Heart right ventricle (tissue), 16 donors: ENCODE measurements at regions not wholly inside any gene's neighbourhood (a gene's known extent, or its start where the extent isn't known, plus 50 kb on each side); places are given as distances from the start of the nearest gene placed in this dataset.

Experiments
- ATAC-seq, 8 donors: fragments of 200-7000 bp; cut with Tn5 transposase; one replicate each; pipeline ENCODE4 v1.9.1; 2020; ENCODE audit warnings: mild to moderate bottlenecking in 8 of 8, moderate library complexity in 8 of 8, moderate number of reproducible peaks in 1 of 8
- DNase-seq, 2 donors: peaks; one replicate each; pipeline ENCODE4 v3.0.0-alpha.2; 2020
- H3K27ac ChIP-seq, 10 donors: fragments of 200-600 bp; sonication (generic) in 2 of 10; one replicate each; pipeline versions ENCODE4 v1.5.0 to v1.8.0; 2020 to 2022; ENCODE audit warnings: mild to moderate bottlenecking in 3 of 10
- H3K27me3 ChIP-seq, 7 donors: fragments of 200-600 bp; one replicate each; pipeline ENCODE4 v1.8.0; 2021 to 2022; ENCODE audit warnings: mild to moderate bottlenecking in 2 of 7
- H3K36me3 ChIP-seq, 9 donors: fragments of 200-600 bp; sonication (generic) in 1 of 9; one replicate each; pipeline versions ENCODE4 v1.5.0 to v1.8.0; 2020 to 2022; ENCODE audit warnings: mild to moderate bottlenecking in 2 of 9
- H3K4me1 ChIP-seq, 9 donors: fragments of 200-600 bp; sonication (generic) in 1 of 9; one replicate each; pipeline versions ENCODE4 v1.5.0 to v1.8.0; 2020 to 2022; ENCODE audit warnings: mild to moderate bottlenecking in 4 of 9
- H3K4me3 ChIP-seq, 10 donors: fragments of 200-600 bp; sonication (generic) in 2 of 10; one replicate each; pipeline versions ENCODE4 v1.5.0 to v1.8.0; 2020 to 2022; ENCODE audit warnings: mild to moderate bottlenecking in 7 of 10, moderate library complexity in 2 of 10
- H3K9me3 ChIP-seq, 11 donors: fragments of 200-600 bp in 10 of 11; sonication (generic) in 2 of 11; one replicate each; pipeline versions ENCODE4 v1.5.0 to v1.8.0; 2013 to 2022; ENCODE audit warnings: mild to moderate bottlenecking in 2 of 11, control low read depth in 1 of 11, moderate library complexity in 1 of 11
- CTCF ChIP-seq, 9 donors: fragments of 200-600 bp; sonication (generic) in 2 of 9; IDR thresholded peaks; one replicate each; pipeline versions ENCODE4 v1.5.0 to v1.8.0; 2021 to 2022; ENCODE audit warnings: antibody characterized with exemption in 9 of 9, mild to moderate bottlenecking in 5 of 9, moderate library complexity in 1 of 9
- WGBS, 2 donors: extraction: QIAGEN DNeasy Blood & Tissue Kit; methylation state at CpG; one replicate each; pipeline ENCODE4 v1.1.7; 2013; ENCODE audit warnings: inconsistent platforms in 1 of 2; 5-methylcytosine and 5-hydroxymethylcytosine counted together
- intact Hi-C, 10 donors: fragments of 100-400 bp; cut with DNase I; formaldehyde crosslinking; loops; one replicate each; pipeline versions ENCODE4 v1.11.1 to v1.14.2; 2022
- donor health status: Arrhythmogenic right ventricular cardiomyopathy.
- donor health status: ischemic (EF 13 %, LVEDD 7.1; RV severe dilation, severe dysfunction).
- donor health status: healthy with polysubstance abuse.
- donor health status: DM: no; HTN: yes; CAD: no.
- donor health status: DM: no; HTN: no; CAD: no.
- donor health status: ischemic (EF 25% LVEDD 6.9; RV normal size, moderate dysfunction).
- donor health status: ischemic (EF 25% LVEDD 5.7; RV mildly dilated, moderate dysfunction).
- donor health status: healthy.
- donor health status: DM: yes; HTN: yes; CAD: no.
- donor health status: Ischemic cardiomyopathy.
- donor health status: ischemic (EF 35%, LVEDD 5.7; RV mildly dilated, moderate dysfunction).
- donor health status: nonischemic (EF 11% LVEDD 7.7; RV severe dilation, severe dysfunction).
- donor health status: DM: yes; HTN: yes; CAD: no.
- donor health status: PGD.
- donor health status: ischemic (EF 29% LVEDD 5.4; RV normal size, mild dysfunction).
- donor health status: nonischemic (EF 23%, LVEDD 6.1; RV moderate dilation, normal function).

- 0% methylated on average over 1 of the region's 1 CpG for WGBS, 2 donors
- no peak for TF ChIP-seq CTCF (IDR thresholded peaks at IDR 0.05)
- intact Hi-C loops = no loop called here
- Histone ChIP-seq H3K4me1 (no peaks in the 10 kb centered on the region), H3K9me3 (peaks cover 0 to 21% (median 1%) of the 10 kb centered on the region in 11 donors), H3K36me3 (no peaks in the 10 kb centered on the region), H3K27me3 (no peaks in the 10 kb centered on the region), H3K4me3 (no peak overlapping the region), H3K27ac (no peak overlapping the region)
- DNase-seq (no peak), ATAC-seq (no peak)
Observed at GRCh38 chr1:88089961-88090360, 594.1 kb upstream of the PKN2 start.

GRCh38 chr1:88098881-88099280, 585.2 kb upstream of the PKN2 start:
- Histone ChIP-seq H3K4me3 (no peak overlapping the region), H3K27me3 (peaks cover 0 to 5% (median 0%) of the 10 kb centered on the region in 7 donors), H3K9me3 (no peaks in the 10 kb centered on the region), H3K27ac (no peak overlapping the region), H3K36me3 (no peaks in the 10 kb centered on the region), H3K4me1 (no peaks in the 10 kb centered on the region)
- 70 to 72% methylated on average over 3 of the region's 3 CpGs for WGBS, 2 donors
- no peak for TF ChIP-seq CTCF (IDR thresholded peaks at IDR 0.05)
- ATAC-seq = no peak
- DNase-seq = no peak
- intact Hi-C loops = no loop called here

- WGBS, 2 donors = 68 to 82% methylated on average over 1 of the region's 1 CpG
- no peak for TF ChIP-seq CTCF (IDR thresholded peaks at IDR 0.05)
- no peak for DNase-seq
- intact Hi-C loops = no loop called here
- Histone ChIP-seq H3K4me3 (no peak overlapping the region), H3K27ac (no peak overlapping the region), H3K36me3 (no peaks in the 10 kb centered on the region), H3K4me1 (no peaks in the 10 kb centered on the region), H3K9me3 (no peaks in the 10 kb centered on the region), H3K27me3 (peaks cover 0 to 5% (median 0%) of the 10 kb centered on the region in 7 donors)
- ATAC-seq = no peak
Observed at GRCh38 chr1:88101041-88101440, 583.0 kb upstream of the PKN2 start.

GRCh38 chr1:88104236-88104635, 579.8 kb upstream of the PKN2 start:
- no peak for DNase-seq
- H3K36me3 ChIP-seq = no peaks in the 10 kb centered on the region
- H3K4me3 ChIP-seq = no peak overlapping the region
- WGBS, 2 donors = 63 to 74% methylated on average over 1 of the region's 1 CpG
- H3K9me3 ChIP-seq = no peaks in the 10 kb centered on the region
- H3K4me1 ChIP-seq = no peaks in the 10 kb centered on the region
- H3K27ac ChIP-seq = no peak overlapping the region
- intact Hi-C loops = no loop called here
- TF ChIP-seq CTCF (IDR thresholded peaks at IDR 0.05) = no peak
- no peaks in the 10 kb centered on the region for H3K27me3 ChIP-seq
- no peak for ATAC-seq

- H3K27me3 ChIP-seq = no peaks in the 10 kb centered on the region
- no peak for TF ChIP-seq CTCF (IDR thresholded peaks at IDR 0.05)
- 69 to 80% methylated on average over 2 of the region's 2 CpGs for WGBS, 2 donors
- no peaks in the 10 kb centered on the region for H3K4me1 ChIP-seq
- H3K4me3 ChIP-seq = no peak overlapping the region
- H3K36me3 ChIP-seq = no peaks in the 10 kb centered on the region
- no peaks in the 10 kb centered on the region for H3K9me3 ChIP-seq
- DNase-seq = no peak
- no peak for ATAC-seq
- no peak overlapping the region for H3K27ac ChIP-seq
- intact Hi-C loops = no loop called here
Observed at GRCh38 chr1:88104886-88105285, 579.2 kb upstream of the PKN2 start.
